ENCODE measurements at regions not wholly inside any gene's neighbourhood (a gene's known extent, or its start where the extent isn't known, plus 50 kb on each side); places are given as distances from the start of the nearest gene placed in this dataset.

DNA sequence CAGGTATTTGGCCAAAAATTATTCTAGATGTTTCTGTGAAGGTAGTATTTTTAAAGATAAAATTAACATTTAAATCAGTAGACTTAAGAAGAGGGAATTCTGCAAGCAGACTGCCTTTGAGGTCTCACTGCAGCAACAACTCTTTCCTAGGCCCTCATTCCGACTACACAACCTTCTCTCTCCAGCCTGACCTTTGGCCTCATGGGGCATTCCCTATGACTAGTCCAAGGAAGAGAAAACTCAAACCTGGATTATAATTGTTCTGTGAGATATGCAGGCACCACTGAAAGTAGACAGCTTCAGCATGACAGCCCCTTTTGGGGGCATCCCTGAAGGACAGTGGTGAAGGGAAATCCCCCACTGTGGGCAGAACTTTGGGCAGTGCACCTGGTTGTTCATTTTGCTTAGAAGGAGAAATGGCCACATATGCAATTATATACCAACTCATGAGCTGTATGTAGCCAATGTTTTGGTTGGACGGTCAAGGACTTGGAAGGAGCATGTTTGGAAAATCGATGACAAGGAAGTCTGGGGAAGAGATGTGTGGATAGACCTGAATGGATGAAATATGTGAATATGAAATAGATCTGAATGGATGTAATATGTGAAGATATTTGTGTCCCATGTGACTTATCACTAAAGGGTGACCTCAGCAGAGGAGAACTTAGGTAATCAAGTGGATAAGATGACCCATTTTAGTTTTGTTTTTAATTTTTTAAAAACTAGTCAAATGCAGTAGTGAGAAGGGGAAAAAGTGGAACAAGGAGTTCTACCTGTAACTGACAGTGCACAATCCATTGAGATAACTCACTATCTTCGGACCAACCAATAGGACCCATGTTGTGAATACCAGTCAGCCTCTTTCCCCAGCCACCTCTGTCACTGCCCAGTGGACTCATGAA is 233.3 kb upstream of the FOXN3 start:
- no peak for DNase-seq
- Histone ChIP-seq H2AFZ (no peak overlapping the region), H3K4me2 (no peak overlapping the region), H3K9me2 (ENCODE audit: insufficient read depth) (no peaks in the 10 kb centered on the region), H3K36me3 (ENCODE audit: low read depth) (no peaks in the 10 kb centered on the region), H3K27me3 (ENCODE audit: insufficient read depth, low read depth) (peaks cover 11% of the 10 kb centered on the region), H3F3A (ENCODE audit: insufficient read depth, low read depth) (no peaks in the 10 kb centered on the region), H4K20me1 (ENCODE audit: insufficient read depth) (no peaks in the 10 kb centered on the region), H3K4me1 (replicated peaks; ENCODE audit: insufficient read depth) (no peaks in the 10 kb centered on the region), H3K4me3 (no peak overlapping the region), H3K27ac (no peak overlapping the region), H3K9me3 (ENCODE audit: insufficient read depth, low read depth) (no peaks in the 10 kb centered on the region), H3K79me2 (ENCODE audit: low read depth) (no peaks in the 10 kb centered on the region)
- CTCF ChIA-PET = no interaction called here
- intact Hi-C loops (cut with micrococcal nuclease; ENCODE audit: unreplicated experiment) = no loop called here
- no TSS peak for BruUV-seq (replicated peaks)
- POLR2A ChIA-PET (ENCODE audit: unreplicated experiment) = no interaction called here
- TF ChIP-seq, protein P1, sequence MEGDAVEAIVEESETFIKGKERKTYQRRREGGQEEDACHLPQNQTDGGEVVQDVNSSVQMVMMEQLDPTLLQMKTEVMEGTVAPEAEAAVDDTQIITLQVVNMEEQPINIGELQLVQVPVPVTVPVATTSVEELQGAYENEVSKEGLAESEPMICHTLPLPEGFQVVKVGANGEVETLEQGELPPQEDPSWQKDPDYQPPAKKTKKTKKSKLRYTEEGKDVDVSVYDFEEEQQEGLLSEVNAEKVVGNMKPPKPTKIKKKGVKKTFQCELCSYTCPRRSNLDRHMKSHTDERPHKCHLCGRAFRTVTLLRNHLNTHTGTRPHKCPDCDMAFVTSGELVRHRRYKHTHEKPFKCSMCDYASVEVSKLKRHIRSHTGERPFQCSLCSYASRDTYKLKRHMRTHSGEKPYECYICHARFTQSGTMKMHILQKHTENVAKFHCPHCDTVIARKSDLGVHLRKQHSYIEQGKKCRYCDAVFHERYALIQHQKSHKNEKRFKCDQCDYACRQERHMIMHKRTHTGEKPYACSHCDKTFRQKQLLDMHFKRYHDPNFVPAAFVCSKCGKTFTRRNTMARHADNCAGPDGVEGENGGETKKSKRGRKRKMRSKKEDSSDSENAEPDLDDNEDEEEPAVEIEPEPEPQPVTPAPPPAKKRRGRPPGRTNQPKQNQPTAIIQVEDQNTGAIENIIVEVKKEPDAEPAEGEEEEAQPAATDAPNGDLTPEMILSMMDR (conservative IDR thresholded peaks at IDR 0.05) = no peak
- no peak for TF ChIP-seq EZH2 (IDR thresholded peaks at IDR 0.05; ENCODE audit: low read depth)

DNA sequence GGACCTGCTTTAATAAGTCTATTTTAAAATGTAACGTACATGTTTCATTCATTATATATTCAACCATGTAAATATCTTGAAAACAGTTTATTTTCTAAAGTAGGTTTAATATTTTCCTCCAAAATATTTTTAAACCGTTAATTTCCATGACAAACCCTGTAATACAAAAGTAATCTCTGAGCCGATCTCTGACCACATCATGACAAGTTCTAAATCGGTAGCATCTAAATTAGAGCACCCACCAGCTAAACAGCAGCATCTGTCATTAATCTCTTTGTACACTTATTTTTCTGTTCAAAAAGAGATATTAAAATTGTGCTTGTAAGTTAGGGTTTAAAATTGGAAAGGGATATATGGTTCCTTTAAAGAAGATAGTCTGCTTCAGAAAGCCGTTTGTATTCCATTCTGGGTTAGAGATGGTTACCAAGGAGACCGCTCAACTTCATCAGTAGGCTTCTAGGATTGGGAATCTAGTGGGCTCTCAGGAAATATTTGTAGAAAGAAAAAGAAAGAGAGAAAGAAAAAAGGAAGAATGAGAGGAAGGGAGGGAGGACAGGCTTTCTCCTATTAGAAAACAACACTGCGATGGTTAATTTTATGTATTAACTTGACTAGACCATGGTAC is 232.5 kb upstream of the FOXN3 start:
- DNase-seq = no peak
- Histone ChIP-seq H4K20me1 (ENCODE audit: insufficient read depth) (no peaks in the 10 kb centered on the region), H3K4me1 (replicated peaks; ENCODE audit: insufficient read depth) (no peaks in the 10 kb centered on the region), H3K9me2 (ENCODE audit: insufficient read depth) (no peaks in the 10 kb centered on the region), H3K79me2 (ENCODE audit: low read depth) (no peaks in the 10 kb centered on the region), H3F3A (ENCODE audit: insufficient read depth, low read depth) (no peaks in the 10 kb centered on the region), H3K27ac (no peak overlapping the region), H3K27me3 (ENCODE audit: insufficient read depth, low read depth) (peaks cover 11% of the 10 kb centered on the region), H3K9me3 (ENCODE audit: insufficient read depth, low read depth) (no peaks in the 10 kb centered on the region), H3K36me3 (ENCODE audit: low read depth) (no peaks in the 10 kb centered on the region), H3K4me2 (no peak overlapping the region), H3K4me3 (no peak overlapping the region), H2AFZ (no peak overlapping the region)
- TF ChIP-seq, protein P1 (conservative IDR thresholded peaks at IDR 0.05) = no peak
- no peak for TF ChIP-seq EZH2 (IDR thresholded peaks at IDR 0.05; ENCODE audit: low read depth)
- BruUV-seq (replicated peaks) = no TSS peak
- POLR2A ChIA-PET (ENCODE audit: unreplicated experiment) = no interaction called here
- intact Hi-C loops (cut with micrococcal nuclease; ENCODE audit: unreplicated experiment) = no loop called here
- CTCF ChIA-PET = no interaction called here

DNA sequence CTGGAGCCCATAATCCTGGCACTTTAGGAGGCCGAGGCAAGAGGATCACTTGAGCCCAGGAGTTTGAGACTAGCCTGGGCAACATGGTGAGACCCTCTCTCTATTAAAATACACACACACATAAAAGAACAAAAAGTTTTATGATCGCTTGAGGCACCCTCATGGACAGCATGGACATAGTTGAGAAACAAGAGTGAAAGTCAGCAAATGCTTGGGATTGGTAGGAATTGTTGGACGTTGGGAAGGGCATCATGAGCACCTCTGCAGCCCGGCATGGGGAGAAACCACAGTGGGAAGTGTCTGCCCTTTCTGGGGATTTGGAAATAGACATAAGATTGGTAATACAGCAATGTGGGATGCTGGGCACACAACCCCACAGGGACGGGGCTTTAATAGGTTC is 231.9 kb upstream of the FOXN3 start:
- Histone ChIP-seq H3K79me2 (ENCODE audit: low read depth) (no peaks in the 10 kb centered on the region), H3K4me2 (no peak overlapping the region), H3K4me1 (replicated peaks; ENCODE audit: insufficient read depth) (no peaks in the 10 kb centered on the region), H2AFZ (no peak overlapping the region), H3F3A (ENCODE audit: insufficient read depth, low read depth) (no peaks in the 10 kb centered on the region), H3K9me3 (ENCODE audit: insufficient read depth, low read depth) (no peaks in the 10 kb centered on the region), H3K36me3 (ENCODE audit: low read depth) (no peaks in the 10 kb centered on the region), H3K27ac (no peak overlapping the region), H3K27me3 (ENCODE audit: insufficient read depth, low read depth) (peaks cover 10% of the 10 kb centered on the region), H3K4me3 (no peak overlapping the region), H4K20me1 (ENCODE audit: insufficient read depth) (no peaks in the 10 kb centered on the region), H3K9me2 (ENCODE audit: insufficient read depth) (no peaks in the 10 kb centered on the region)
- ChIA-PET CTCF (no interaction called here), POLR2A (ENCODE audit: unreplicated experiment) (no interaction called here)
- no peak for DNase-seq
- TF ChIP-seq EZH2 (IDR thresholded peaks at IDR 0.05; ENCODE audit: low read depth) = no peak
- TF ChIP-seq, protein P1 (conservative IDR thresholded peaks at IDR 0.05) = no peak
- intact Hi-C loops (cut with micrococcal nuclease; ENCODE audit: unreplicated experiment) = no loop called here
- BruUV-seq (replicated peaks) = no TSS peak
